Thymus (tissue), 11 donors: ENCODE measurements at regions not wholly inside any gene's neighbourhood (a gene's known extent, or its start where the extent isn't known, plus 50 kb on each side); places are given as distances from the start of the nearest gene placed in this dataset.

Source experiments
- DNase-seq, 9 donors: peaks; one replicate each; pipeline ENCODE4 v3.0.0-alpha.2; 2013; ENCODE audit warnings: low spot score in 9 of 9, low read depth in 6 of 9, missing footprints in 1 of 9
- H3K27ac ChIP-seq, 2 donors: one replicate each; pipeline ENCODE4 v1.5.1; 2013; ENCODE audit warnings: control low read depth in 1 of 2, low read depth in 1 of 2, low read length in 1 of 2, mild to moderate bottlenecking in 1 of 2, moderate library complexity in 1 of 2
- H3K27me3 ChIP-seq, 2 donors: one replicate each; pipeline ENCODE4 v1.5.1; 2013; ENCODE audit warnings: low read length in 1 of 2; ENCODE audit not compliant: control insufficient read depth in 2 of 2, insufficient read depth in 1 of 2
- H3K36me3 ChIP-seq, 2 donors: one replicate each; pipeline ENCODE4 v1.5.1; 2013; ENCODE audit warnings: low read length in 1 of 2, mild to moderate bottlenecking in 1 of 2, moderate library complexity in 1 of 2; ENCODE audit not compliant: control insufficient read depth in 2 of 2, insufficient read depth in 2 of 2
- H3K4me1 ChIP-seq, 2 donors: one replicate each; pipeline ENCODE4 v1.5.1; 2013; ENCODE audit warnings: low read length in 2 of 2; ENCODE audit not compliant: control insufficient read depth in 2 of 2, insufficient read depth in 2 of 2
- H3K4me3 ChIP-seq, 2 donors: one replicate each; pipeline ENCODE4 v1.5.1; 2013; ENCODE audit warnings: low read length in 2 of 2, control low read depth in 1 of 2, mild to moderate bottlenecking in 1 of 2
- H3K9me3 ChIP-seq, 2 donors: one replicate each; pipeline ENCODE4 v1.5.1; 2013; ENCODE audit warnings: low read length in 1 of 2, mild to moderate bottlenecking in 1 of 2; ENCODE audit not compliant: control insufficient read depth in 2 of 2, insufficient read depth in 1 of 2
- WGBS: extraction: QIAGEN DNeasy Blood & Tissue Kit; methylation state at CpG from one replicate; pipeline ENCODE4 v1.1.7; 2013; 5-methylcytosine and 5-hydroxymethylcytosine counted together
- donor health status: healthy.

GRCh38 chr9:129465834-129466535 lies 154.9 kb downstream of the C9orf50 start:
- DNase-seq, result no peak
- no peak overlapping the region for H3K4me3 ChIP-seq
- WGBS, result 91% methylated on average over 14 of the region's 14 CpGs
- H3K27me3 ChIP-seq, result peaks cover 0 to 4% of the 10 kb centered on the region in 2 donors
- peaks cover 0 to 5% of the 10 kb centered on the region in 2 donors for H3K9me3 ChIP-seq
- H3K36me3 ChIP-seq, result no peaks in the 10 kb centered on the region
- H3K4me1 ChIP-seq, result peaks cover 4 to 14% of the 10 kb centered on the region in 2 donors
- H3K27ac ChIP-seq, result no peak overlapping the region

- 85% methylated on average over 22 of the region's 22 CpGs for WGBS
- H3K27ac ChIP-seq, result no peak overlapping the region
- peaks cover 9 to 19% of the 10 kb centered on the region in 2 donors for H3K4me1 ChIP-seq
- H3K9me3 ChIP-seq, result peaks cover 0 to 5% of the 10 kb centered on the region in 2 donors
- peaks cover 0 to 8% of the 10 kb centered on the region in 2 donors for H3K27me3 ChIP-seq
- H3K36me3 ChIP-seq, result no peaks in the 10 kb centered on the region
- no peak overlapping the region for H3K4me3 ChIP-seq
- DNase-seq, result peak in 1 of 9 donors; percentile 25
These were observed 155.7 kb downstream of the C9orf50 start for GRCh38 chr9:129464972-129465833.

GRCh38 chr9:129463994-129464393 lies 156.9 kb downstream of the C9orf50 start:
- H3K4me3 ChIP-seq, result no peak overlapping the region
- no peaks in the 10 kb centered on the region for H3K36me3 ChIP-seq
- H3K4me1 ChIP-seq, result peaks cover 19 to 30% of the 10 kb centered on the region in 2 donors
- no peak for DNase-seq
- H3K27ac ChIP-seq, result no peak overlapping the region
- peaks cover 0 to 8% of the 10 kb centered on the region in 2 donors for H3K27me3 ChIP-seq
- H3K9me3 ChIP-seq, result peaks cover 0 to 5% of the 10 kb centered on the region in 2 donors
- 95% methylated on average over 5 of the region's 5 CpGs for WGBS

GRCh38 chr9:129463477-129463876 lies 157.4 kb downstream of the C9orf50 start:
- H3K4me3 ChIP-seq, result no peak overlapping the region
- peaks cover 23 to 35% of the 10 kb centered on the region in 2 donors for H3K4me1 ChIP-seq
- 97% methylated on average over 10 of the region's 10 CpGs for WGBS
- peaks cover 0 to 5% of the 10 kb centered on the region in 2 donors for H3K9me3 ChIP-seq
- no peak overlapping the region for H3K27ac ChIP-seq
- no peaks in the 10 kb centered on the region for H3K36me3 ChIP-seq
- peaks cover 0 to 8% of the 10 kb centered on the region in 2 donors for H3K27me3 ChIP-seq
- no peak for DNase-seq

GRCh38 chr9:129462360-129462759 lies 158.5 kb downstream of the C9orf50 start:
- no peaks in the 10 kb centered on the region for H3K9me3 ChIP-seq
- no peak overlapping the region for H3K27ac ChIP-seq
- 96% methylated on average over 15 of the region's 15 CpGs for WGBS
- DNase-seq, result no peak
- no peaks in the 10 kb centered on the region for H3K36me3 ChIP-seq
- peaks cover 32 to 46% of the 10 kb centered on the region in 2 donors for H3K4me1 ChIP-seq
- no peak overlapping the region for H3K4me3 ChIP-seq
- peaks cover 0 to 8% of the 10 kb centered on the region in 2 donors for H3K27me3 ChIP-seq

- DNase-seq, result peak; percentile 74 to 95 (median 89)
- Histone ChIP-seq H3K4me3 (peak overlapping the region; percentile 51 to 58), H3K36me3 (no peaks in the 10 kb centered on the region), H3K27me3 (peaks cover 0 to 8% of the 10 kb centered on the region in 2 donors), H3K4me1 (peaks cover 40 to 58% of the 10 kb centered on the region in 2 donors), H3K27ac (peak overlapping the region; percentile 91 to 94), H3K9me3 (no peaks in the 10 kb centered on the region)
- 4% methylated on average over 49 of the region's 51 CpGs for WGBS
These were observed 160.3 kb downstream of the C9orf50 start for GRCh38 chr9:129460323-129461261.

- 24% methylated on average over 29 of the region's 29 CpGs for WGBS
- peaks cover 43 to 58% of the 10 kb centered on the region in 2 donors for H3K4me1 ChIP-seq
- H3K27ac ChIP-seq, result peak overlapping the region; percentile 84 to 85
- H3K9me3 ChIP-seq, result no peaks in the 10 kb centered on the region
- peaks cover 0 to 8% of the 10 kb centered on the region in 2 donors for H3K27me3 ChIP-seq
- peak overlapping the region; percentile 14 to 58 for H3K4me3 ChIP-seq
- peak in 1 of 9 donors; percentile 56 for DNase-seq
- H3K36me3 ChIP-seq, result no peaks in the 10 kb centered on the region
These were observed 161.2 kb downstream of the C9orf50 start for GRCh38 chr9:129459547-129460322.
